ENCODE measurements at regions not wholly inside any gene's neighbourhood (a gene's known extent, or its start where the extent isn't known, plus 50 kb on each side); places are given as distances from the start of the nearest gene placed in this dataset.

DNA sequence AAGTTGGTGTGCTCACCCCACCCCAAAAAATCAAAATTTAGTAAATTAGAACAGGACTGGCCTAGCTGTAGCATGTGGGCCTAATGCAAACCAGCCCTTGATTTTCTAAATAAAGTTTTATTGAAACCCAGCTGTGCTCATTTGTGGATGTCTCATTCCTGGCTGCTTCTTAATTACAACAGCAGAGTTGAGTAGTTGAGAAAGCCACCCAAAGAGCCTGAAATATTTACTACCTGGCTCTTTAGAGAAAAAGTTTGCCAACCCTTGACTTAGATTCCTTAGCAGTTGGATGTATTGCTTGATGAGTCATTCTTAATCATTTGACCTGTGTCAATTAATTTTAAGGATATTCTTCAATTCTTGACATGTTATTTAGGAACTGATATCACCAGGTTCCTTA, 168.3 kb upstream of the PUDP start:
- Histone ChIP-seq H3K27ac (ENCODE audit: low read depth, low read length) (no peak overlapping the region), H3K4me1 (ENCODE audit: insufficient read depth, low read length) (no peaks in the 10 kb centered on the region), H3K9me3 (ENCODE audit: low read length) (no peaks in the 10 kb centered on the region), H3K27me3 (ENCODE audit: insufficient read depth, low read length, poor library complexity, severe bottlenecking) (no peaks in the 10 kb centered on the region), H3K4me3 (ENCODE audit: low read length) (no peak overlapping the region), H3K36me3 (ENCODE audit: insufficient read depth, low read length) (no peaks in the 10 kb centered on the region)
- Mint-ChIP-seq H3K27me3 (no peaks in the 10 kb centered on the region), H3K4me1 (no peaks in the 10 kb centered on the region), H3K4me3 (no peak overlapping the region), H3K9me3 (no peaks in the 10 kb centered on the region), H3K27ac (no peak overlapping the region), H3K36me3 (peaks cover 0 to 5% (median 0%) of the 10 kb centered on the region in 3 donors)
- ChIA-PET CTCF (no interaction called here), POLR2A (no interaction called here)
- no peak for DNase-seq

DNA sequence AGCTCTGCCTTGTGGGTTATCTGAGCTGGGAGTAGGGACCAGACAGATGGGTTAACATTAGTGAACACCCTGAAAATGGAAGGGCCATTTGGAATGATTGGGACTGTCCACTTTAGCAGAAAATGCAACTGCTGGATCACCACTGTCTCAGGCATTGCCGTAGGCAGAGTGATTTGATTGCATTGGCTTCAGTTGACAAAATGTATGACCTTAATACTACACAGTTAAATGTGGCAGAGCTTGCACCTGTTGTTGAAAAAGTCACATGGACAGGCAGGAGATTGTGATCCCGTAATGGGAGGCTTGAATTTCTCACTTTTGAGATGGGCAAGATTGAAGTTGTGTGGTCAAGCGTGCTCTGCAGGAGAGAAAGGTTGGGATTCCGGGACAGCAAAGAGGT, 166.5 kb upstream of the PUDP start:
- Mint-ChIP-seq H3K4me3 (no peak overlapping the region), H3K4me1 (no peaks in the 10 kb centered on the region), H3K27ac (no peak overlapping the region), H3K9me3 (no peaks in the 10 kb centered on the region), H3K27me3 (no peaks in the 10 kb centered on the region), H3K36me3 (peaks cover 0 to 5% (median 0%) of the 10 kb centered on the region in 3 donors)
- H3K9me3 ChIP-seq (ENCODE audit: low read length), result no peaks in the 10 kb centered on the region
- ChIA-PET CTCF (no interaction called here), POLR2A (no interaction called here)
- H3K27ac ChIP-seq (ENCODE audit: low read depth, low read length), result no peak overlapping the region
- H3K4me3 ChIP-seq (ENCODE audit: low read length), result no peak overlapping the region
- H3K4me1 ChIP-seq (ENCODE audit: insufficient read depth, low read length), result no peaks in the 10 kb centered on the region
- no peaks in the 10 kb centered on the region for H3K27me3 ChIP-seq (ENCODE audit: insufficient read depth, low read length, poor library complexity, severe bottlenecking)
- H3K36me3 ChIP-seq (ENCODE audit: insufficient read depth, low read length), result no peaks in the 10 kb centered on the region
- no peak for DNase-seq

DNA sequence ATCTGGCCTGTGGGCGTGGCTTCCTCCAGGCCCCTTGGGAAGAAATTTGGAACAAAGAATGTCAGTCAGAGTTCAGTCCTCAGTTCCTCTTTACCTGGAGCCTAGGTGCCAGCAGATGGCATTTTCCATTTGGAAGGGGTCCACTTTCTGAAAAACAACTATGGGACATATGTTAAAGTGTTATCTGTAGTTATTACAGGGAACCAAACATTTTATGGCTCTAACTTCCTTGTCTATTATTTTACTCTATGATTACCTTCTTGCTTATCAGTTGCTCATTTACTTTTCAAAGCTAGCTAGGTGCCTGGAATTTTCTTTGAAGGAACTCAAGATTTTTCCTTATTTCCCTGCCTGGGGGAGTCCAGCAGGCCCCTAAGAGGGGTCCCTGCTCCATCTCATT, 159.8 kb upstream of the PUDP start:
- Mint-ChIP-seq H3K4me3 (no peak overlapping the region), H3K36me3 (peaks cover 10 to 36% (median 11%) of the 10 kb centered on the region in 3 donors)

DNA sequence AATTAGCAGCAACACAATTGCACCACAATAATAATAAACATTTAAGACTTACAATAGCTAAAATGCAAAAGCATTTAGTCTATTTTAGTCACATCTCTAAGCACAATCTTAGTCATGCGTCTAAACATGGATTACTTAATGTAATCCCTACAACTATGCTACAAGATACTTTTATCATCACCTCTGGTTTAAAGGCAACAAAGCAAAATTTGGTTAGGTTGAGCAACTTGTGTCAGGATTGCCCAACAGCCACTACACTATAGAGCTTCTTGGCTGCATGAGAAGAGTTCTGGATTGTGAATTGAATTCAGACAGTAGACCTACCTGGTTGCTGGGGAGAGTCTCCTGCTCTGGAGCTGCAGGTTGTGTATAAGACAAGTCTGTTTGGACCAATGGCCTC, 146.5 kb upstream of the PUDP start:
- no peak overlapping the region for H3K4me3 ChIP-seq (ENCODE audit: low read length)
- CTCF ChIA-PET, result no interaction called here
- no peak for DNase-seq
- POLR2A ChIA-PET, result no interaction called here
- Mint-ChIP-seq H3K36me3 (peaks cover 0 to 19% (median 3%) of the 10 kb centered on the region in 3 donors), H3K4me1 (no peaks in the 10 kb centered on the region), H3K27me3 (no peaks in the 10 kb centered on the region), H3K27ac (peak overlapping the region in 1 of 8 donors; percentile 29), H3K9me3 (peaks cover 0 to 4% (median 0%) of the 10 kb centered on the region in 5 donors), H3K4me3 (no peak overlapping the region)
- no peaks in the 10 kb centered on the region for H3K4me1 ChIP-seq (ENCODE audit: insufficient read depth, low read length)
- H3K27ac ChIP-seq (ENCODE audit: low read depth, low read length), result no peak overlapping the region
- H3K9me3 ChIP-seq (ENCODE audit: low read length), result no peaks in the 10 kb centered on the region
- H3K36me3 ChIP-seq (ENCODE audit: insufficient read depth, low read length), result no peaks in the 10 kb centered on the region
- no peaks in the 10 kb centered on the region for H3K27me3 ChIP-seq (ENCODE audit: insufficient read depth, low read length, poor library complexity, severe bottlenecking)

More for the DNA sequence above, 159.8 kb upstream of the PUDP start:
- no peaks in the 10 kb centered on the region for H3K36me3 ChIP-seq (ENCODE audit: insufficient read depth, low read length)
- H3K9me3 ChIP-seq (ENCODE audit: low read length), result no peaks in the 10 kb centered on the region
- Mint-ChIP-seq H3K4me1 (no peaks in the 10 kb centered on the region), H3K27me3 (no peaks in the 10 kb centered on the region), H3K27ac (no peak overlapping the region), H3K9me3 (no peaks in the 10 kb centered on the region)
- DNase-seq, result no peak
- no peaks in the 10 kb centered on the region for H3K4me1 ChIP-seq (ENCODE audit: insufficient read depth, low read length)
- no peak overlapping the region for H3K4me3 ChIP-seq (ENCODE audit: low read length)
- ChIA-PET CTCF (no interaction called here), POLR2A (no interaction called here)
- no peaks in the 10 kb centered on the region for H3K27me3 ChIP-seq (ENCODE audit: insufficient read depth, low read length, poor library complexity, severe bottlenecking)
- no peak overlapping the region for H3K27ac ChIP-seq (ENCODE audit: low read depth, low read length)

DNA sequence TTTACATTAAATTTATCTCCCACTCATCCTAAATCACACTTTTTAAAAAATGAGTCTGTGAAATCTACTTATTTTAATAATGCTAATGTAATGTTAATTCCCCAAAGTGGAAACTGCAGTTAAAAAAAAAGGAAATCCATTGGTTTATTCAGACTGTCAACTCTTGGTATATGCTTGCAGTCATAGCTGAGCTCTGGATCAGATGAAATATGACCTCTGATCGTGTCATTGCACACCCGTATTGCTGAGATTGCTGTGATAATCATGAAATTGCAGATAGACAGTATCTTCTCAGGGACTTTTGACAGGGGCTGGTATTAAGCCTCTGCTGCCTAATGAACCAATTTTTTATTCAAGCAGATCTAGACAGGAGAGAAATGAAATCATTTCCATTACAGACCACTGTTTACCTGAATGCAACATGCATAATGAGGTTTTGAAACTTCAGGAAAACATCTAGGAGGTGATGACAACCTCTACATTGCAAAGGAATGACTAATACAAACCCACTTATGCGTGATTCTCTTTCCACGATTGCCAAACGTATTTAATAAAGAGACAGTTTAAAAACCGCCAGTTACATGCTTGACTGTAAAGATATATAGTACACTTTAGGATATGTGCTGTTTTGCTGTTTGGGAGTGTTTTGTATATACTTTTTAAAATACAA, 138.3 kb upstream of the PUDP start:
- CTCF ChIA-PET, result no interaction called here
- DNase-seq, result no peak
- POLR2A ChIA-PET, result no interaction called here
- Mint-ChIP-seq H3K27me3 (no peaks in the 10 kb centered on the region), H3K9me3 (no peaks in the 10 kb centered on the region), H3K4me3 (no peak overlapping the region), H3K27ac (no peak overlapping the region), H3K4me1 (no peaks in the 10 kb centered on the region), H3K36me3 (peaks cover 0 to 5% (median 0%) of the 10 kb centered on the region in 3 donors)
- H3K27ac ChIP-seq (ENCODE audit: low read depth, low read length), result no peak overlapping the region
- no peaks in the 10 kb centered on the region for H3K9me3 ChIP-seq (ENCODE audit: low read length)
- H3K27me3 ChIP-seq (ENCODE audit: insufficient read depth, low read length, poor library complexity, severe bottlenecking), result no peaks in the 10 kb centered on the region
- H3K36me3 ChIP-seq (ENCODE audit: insufficient read depth, low read length), result no peaks in the 10 kb centered on the region
- no peak overlapping the region for H3K4me3 ChIP-seq (ENCODE audit: low read length)
- H3K4me1 ChIP-seq (ENCODE audit: insufficient read depth, low read length), result no peaks in the 10 kb centered on the region

DNA sequence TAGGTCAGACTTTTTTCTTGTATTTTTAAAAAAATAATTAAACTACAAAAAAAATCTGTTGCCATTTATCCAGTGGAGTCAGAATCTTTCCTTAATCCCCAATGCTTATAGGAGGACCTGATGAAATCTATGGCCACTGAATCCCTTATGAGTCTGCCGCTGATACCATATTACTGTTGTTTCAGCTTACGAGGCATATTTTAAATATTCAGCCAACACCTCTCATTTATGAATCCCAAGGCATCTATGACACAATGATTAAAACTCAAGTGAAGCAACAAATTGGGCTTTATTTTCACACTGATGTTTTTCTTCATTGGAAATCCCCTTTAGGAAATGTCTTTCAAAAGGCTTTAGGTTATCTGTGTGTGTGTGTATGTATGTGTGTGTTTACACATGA, 137.8 kb upstream of the PUDP start:
- H3K27ac Mint-ChIP-seq, result no peak overlapping the region
- H3K36me3 Mint-ChIP-seq, result peaks cover 0 to 5% (median 0%) of the 10 kb centered on the region in 3 donors
- H3K36me3 ChIP-seq (ENCODE audit: insufficient read depth, low read length), result no peaks in the 10 kb centered on the region

DNA sequence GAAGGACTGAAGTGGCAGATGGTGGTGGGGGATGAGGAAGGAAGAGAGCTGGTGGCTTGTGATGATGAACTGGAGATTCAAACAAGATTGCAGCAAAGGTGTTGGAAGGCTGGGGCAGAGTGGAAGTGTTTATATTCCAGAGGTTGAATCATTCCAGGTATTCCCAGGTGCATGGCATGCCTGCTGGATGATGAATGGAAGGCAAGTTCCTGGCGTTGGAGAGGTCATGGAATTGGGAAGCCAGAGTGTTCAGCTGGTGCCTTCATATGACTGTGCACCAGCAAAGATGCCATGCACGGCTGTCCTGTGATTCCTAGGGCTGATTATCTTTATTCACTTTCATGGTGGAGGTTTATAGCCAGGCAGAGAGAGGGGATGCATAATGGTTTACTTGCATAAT, 135.8 kb upstream of the PUDP start:
- Histone ChIP-seq H3K9me3 (ENCODE audit: low read length) (no peaks in the 10 kb centered on the region), H3K27me3 (ENCODE audit: insufficient read depth, low read length, poor library complexity, severe bottlenecking) (no peaks in the 10 kb centered on the region), H3K36me3 (ENCODE audit: insufficient read depth, low read length) (no peaks in the 10 kb centered on the region), H3K4me1 (ENCODE audit: insufficient read depth, low read length) (no peaks in the 10 kb centered on the region), H3K27ac (ENCODE audit: low read depth, low read length) (no peak overlapping the region), H3K4me3 (ENCODE audit: low read length) (no peak overlapping the region)
- Mint-ChIP-seq H3K27ac (no peak overlapping the region), H3K4me1 (no peaks in the 10 kb centered on the region), H3K9me3 (no peaks in the 10 kb centered on the region), H3K27me3 (no peaks in the 10 kb centered on the region), H3K4me3 (no peak overlapping the region), H3K36me3 (peaks cover 0 to 5% (median 0%) of the 10 kb centered on the region in 3 donors)
- ChIA-PET CTCF (no interaction called here), POLR2A (no interaction called here)
- no peak for DNase-seq

More for the DNA sequence above, 137.8 kb upstream of the PUDP start:
- DNase-seq, result no peak
- Histone ChIP-seq H3K4me3 (ENCODE audit: low read length) (no peak overlapping the region), H3K27me3 (ENCODE audit: insufficient read depth, low read length, poor library complexity, severe bottlenecking) (no peaks in the 10 kb centered on the region), H3K27ac (ENCODE audit: low read depth, low read length) (no peak overlapping the region), H3K4me1 (ENCODE audit: insufficient read depth, low read length) (no peaks in the 10 kb centered on the region), H3K9me3 (ENCODE audit: low read length) (no peaks in the 10 kb centered on the region)
- H3K4me1 Mint-ChIP-seq, result no peaks in the 10 kb centered on the region
- H3K27me3 Mint-ChIP-seq, result no peaks in the 10 kb centered on the region
- no peak overlapping the region for H3K4me3 Mint-ChIP-seq
- POLR2A ChIA-PET, result no interaction called here
- CTCF ChIA-PET, result no interaction called here
- no peaks in the 10 kb centered on the region for H3K9me3 Mint-ChIP-seq

DNA sequence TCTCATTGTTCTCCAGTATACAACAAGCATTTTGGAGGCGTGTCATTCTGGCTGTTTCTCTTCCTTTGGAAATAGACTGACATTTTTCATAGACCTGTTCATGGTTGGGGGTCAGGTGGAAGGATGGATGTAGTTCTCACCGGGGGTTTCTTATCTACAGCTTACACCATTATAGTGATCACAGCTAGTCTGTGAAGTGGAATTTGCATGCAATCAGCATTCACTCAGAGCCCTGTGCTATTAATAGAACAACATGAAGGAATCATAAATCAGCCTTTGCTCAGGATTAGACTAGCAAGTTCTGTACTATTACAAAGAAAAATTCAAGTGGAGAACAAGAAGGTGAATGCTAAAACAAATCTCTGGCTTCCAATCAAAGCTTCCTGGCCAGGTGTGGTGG, 132.6 kb upstream of the PUDP start:
- POLR2A ChIA-PET, result no interaction called here
- no peak overlapping the region for H3K4me3 Mint-ChIP-seq

DNA sequence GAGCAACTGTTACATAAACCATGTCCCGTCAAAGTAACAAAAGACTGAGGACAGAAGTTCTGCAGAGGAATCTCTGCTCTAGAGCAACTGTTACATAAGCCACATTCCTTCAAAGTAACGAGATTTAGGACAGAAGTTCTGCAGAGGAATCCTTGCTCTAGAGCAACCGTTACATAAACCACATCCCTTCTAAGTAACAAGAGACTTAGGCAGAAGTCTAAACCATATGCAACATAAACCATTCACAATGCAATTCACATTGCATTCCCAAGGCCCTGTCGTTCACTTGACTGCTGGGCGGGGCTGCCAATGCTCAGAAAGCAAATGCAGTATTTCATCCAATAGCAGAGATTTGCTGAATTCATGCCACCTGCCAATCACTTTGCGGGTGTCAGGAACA, 124.4 kb upstream of the PUDP start:
- Histone ChIP-seq H3K4me1 (ENCODE audit: insufficient read depth, low read length) (no peaks in the 10 kb centered on the region), H3K4me3 (ENCODE audit: low read length) (no peak overlapping the region), H3K27me3 (ENCODE audit: insufficient read depth, low read length, poor library complexity, severe bottlenecking) (no peaks in the 10 kb centered on the region), H3K9me3 (ENCODE audit: low read length) (no peaks in the 10 kb centered on the region), H3K36me3 (ENCODE audit: insufficient read depth, low read length) (no peaks in the 10 kb centered on the region), H3K27ac (ENCODE audit: low read depth, low read length) (no peak overlapping the region)
- no peaks in the 10 kb centered on the region for H3K9me3 Mint-ChIP-seq
- POLR2A ChIA-PET, result no interaction called here
- H3K27ac Mint-ChIP-seq, result no peak overlapping the region
- CTCF ChIA-PET, result no interaction called here
- peaks cover 0 to 10% (median 7%) of the 10 kb centered on the region in 3 donors for H3K36me3 Mint-ChIP-seq
- no peaks in the 10 kb centered on the region for H3K4me1 Mint-ChIP-seq
- DNase-seq, result no peak
- H3K27me3 Mint-ChIP-seq, result no peaks in the 10 kb centered on the region
- H3K4me3 Mint-ChIP-seq, result no peak overlapping the region

More for the DNA sequence above, 132.6 kb upstream of the PUDP start:
- Histone ChIP-seq H3K9me3 (ENCODE audit: low read length) (no peaks in the 10 kb centered on the region), H3K27me3 (ENCODE audit: insufficient read depth, low read length, poor library complexity, severe bottlenecking) (no peaks in the 10 kb centered on the region), H3K36me3 (ENCODE audit: insufficient read depth, low read length) (no peaks in the 10 kb centered on the region), H3K4me3 (ENCODE audit: low read length) (no peak overlapping the region), H3K27ac (ENCODE audit: low read depth, low read length) (no peak overlapping the region), H3K4me1 (ENCODE audit: insufficient read depth, low read length) (no peaks in the 10 kb centered on the region)
- Mint-ChIP-seq H3K4me1 (no peaks in the 10 kb centered on the region), H3K36me3 (peaks cover 0 to 11% (median 7%) of the 10 kb centered on the region in 3 donors), H3K9me3 (no peaks in the 10 kb centered on the region), H3K27me3 (no peaks in the 10 kb centered on the region), H3K27ac (no peak overlapping the region)
- DNase-seq, result no peak
- CTCF ChIA-PET, result no interaction called here
